Peyer's patch (tissue), 4 donors: ENCODE measurements at regions not wholly inside any gene's neighbourhood (a gene's known extent, or its start where the extent isn't known, plus 50 kb on each side); places are given as distances from the start of the nearest gene placed in this dataset.

ENCODE experiments used
- DNase-seq, 3 donors: peaks; one replicate each; pipeline ENCODE4 v3.0.0-alpha.2; 2017 to 2019
- H3K27ac ChIP-seq, 4 donors: fragments of 200-600 bp; sonication (generic); one replicate each; pipeline ENCODE4 v1.5.1; 2016 to 2019
- H3K27me3 ChIP-seq, 2 donors: fragments of 200-600 bp; sonication (generic); one replicate each; pipeline ENCODE4 v1.5.1; 2019
- H3K36me3 ChIP-seq, 3 donors: fragments of 200-600 bp; sonication (generic); one replicate each; pipeline ENCODE4 v1.5.1; 2016 to 2019
- H3K4me1 ChIP-seq, 4 donors: fragments of 200-600 bp; sonication (generic); one replicate each; pipeline ENCODE4 v1.5.1; 2016 to 2019
- H3K4me3 ChIP-seq, 4 donors: fragments of 200-600 bp; sonication (generic); 1 replicate in 3 of 4; 2 replicates in 1 of 4; pipeline ENCODE4 v1.5.1; 2016 to 2019; ENCODE audit warnings: mild to moderate bottlenecking in 1 of 4
- H3K9me3 ChIP-seq, 4 donors: fragments of 200-600 bp; sonication (generic); one replicate each; pipeline ENCODE4 v1.5.1; 2016 to 2019; ENCODE audit warnings: mild to moderate bottlenecking in 1 of 4
- POLR2A ChIP-seq, 2 donors: fragments of 450-650 bp; IDR thresholded peaks; one replicate each; pipeline ENCODE4 v1.5.1; 2017; ENCODE audit warnings: antibody characterized with exemption in 2 of 2, mild to moderate bottlenecking in 2 of 2, moderate library complexity in 2 of 2
- TF ChIP-seq, protein P1 (sequence below), 6 experiments: fragments of 450-650 bp in 4 of 6; fragments of 200-600 bp in 2 of 6; sonication (generic) in 1 of 6; IDR thresholded peaks; one replicate each; pipeline ENCODE4 v1.5.1; 2017 to 2019; ENCODE audit warnings: antibody characterized with exemption in 6 of 6, mild to moderate bottlenecking in 3 of 6, moderate library complexity in 1 of 6

GRCh38 chr2:2921011-2921720, 456.5 kb downstream of the EIPR1 start:
- Histone ChIP-seq H3K27ac (no peak overlapping the region), H3K27me3 (no peaks in the 10 kb centered on the region), H3K4me3 (no peak overlapping the region), H3K9me3 (no peaks in the 10 kb centered on the region), H3K4me1 (no peaks in the 10 kb centered on the region), H3K36me3 (no peaks in the 10 kb centered on the region)
- TF ChIP-seq, protein P1, sequence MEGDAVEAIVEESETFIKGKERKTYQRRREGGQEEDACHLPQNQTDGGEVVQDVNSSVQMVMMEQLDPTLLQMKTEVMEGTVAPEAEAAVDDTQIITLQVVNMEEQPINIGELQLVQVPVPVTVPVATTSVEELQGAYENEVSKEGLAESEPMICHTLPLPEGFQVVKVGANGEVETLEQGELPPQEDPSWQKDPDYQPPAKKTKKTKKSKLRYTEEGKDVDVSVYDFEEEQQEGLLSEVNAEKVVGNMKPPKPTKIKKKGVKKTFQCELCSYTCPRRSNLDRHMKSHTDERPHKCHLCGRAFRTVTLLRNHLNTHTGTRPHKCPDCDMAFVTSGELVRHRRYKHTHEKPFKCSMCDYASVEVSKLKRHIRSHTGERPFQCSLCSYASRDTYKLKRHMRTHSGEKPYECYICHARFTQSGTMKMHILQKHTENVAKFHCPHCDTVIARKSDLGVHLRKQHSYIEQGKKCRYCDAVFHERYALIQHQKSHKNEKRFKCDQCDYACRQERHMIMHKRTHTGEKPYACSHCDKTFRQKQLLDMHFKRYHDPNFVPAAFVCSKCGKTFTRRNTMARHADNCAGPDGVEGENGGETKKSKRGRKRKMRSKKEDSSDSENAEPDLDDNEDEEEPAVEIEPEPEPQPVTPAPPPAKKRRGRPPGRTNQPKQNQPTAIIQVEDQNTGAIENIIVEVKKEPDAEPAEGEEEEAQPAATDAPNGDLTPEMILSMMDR (IDR thresholded peaks at IDR 0.05), result no peak
- no peak for TF ChIP-seq POLR2A (IDR thresholded peaks at IDR 0.05)
- no peak for DNase-seq

GRCh38 chr2:2919574-2920365, 457.8 kb downstream of the EIPR1 start:
- TF ChIP-seq, protein P1 (IDR thresholded peaks at IDR 0.05), result no peak
- no peak for TF ChIP-seq POLR2A (IDR thresholded peaks at IDR 0.05)
- no peaks in the 10 kb centered on the region for H3K4me1 ChIP-seq
- H3K4me3 ChIP-seq, result no peak overlapping the region
- H3K9me3 ChIP-seq, result no peaks in the 10 kb centered on the region
- H3K27me3 ChIP-seq, result no peaks in the 10 kb centered on the region
- H3K36me3 ChIP-seq, result no peaks in the 10 kb centered on the region
- H3K27ac ChIP-seq, result no peak overlapping the region
- DNase-seq, result no peak

DNA sequence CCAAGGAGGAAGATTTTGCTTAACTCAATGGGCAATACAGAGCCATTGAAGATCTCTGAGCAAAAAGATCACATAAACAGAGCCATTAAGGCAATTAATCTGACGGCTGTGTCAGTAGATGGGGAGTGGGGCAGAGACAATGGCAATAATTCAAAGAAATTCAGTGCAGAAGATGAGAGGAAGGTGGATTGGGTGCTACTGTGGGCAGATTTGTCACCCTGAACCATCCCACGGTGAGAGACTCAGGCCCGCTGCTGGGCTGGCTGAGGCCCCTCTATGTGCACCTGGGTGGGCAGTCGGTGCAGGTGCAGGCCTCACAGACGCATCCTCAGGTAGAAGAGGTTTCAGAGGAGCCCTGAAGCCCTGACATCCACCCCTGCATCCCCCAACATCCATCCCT, 458.6 kb downstream of the EIPR1 start:
- H3K27me3 ChIP-seq, result no peaks in the 10 kb centered on the region
- no peaks in the 10 kb centered on the region for H3K4me1 ChIP-seq
- H3K4me3 ChIP-seq, result no peak overlapping the region
- TF ChIP-seq, protein P1 (IDR thresholded peaks at IDR 0.05), result no peak
- no peak for TF ChIP-seq POLR2A (IDR thresholded peaks at IDR 0.05)
- H3K27ac ChIP-seq, result no peak overlapping the region
- no peak for DNase-seq
- no peaks in the 10 kb centered on the region for H3K36me3 ChIP-seq
- H3K9me3 ChIP-seq, result no peaks in the 10 kb centered on the region

GRCh38 chr2:2916621-2917020, 461.0 kb downstream of the EIPR1 start:
- H3K27me3 ChIP-seq, result no peaks in the 10 kb centered on the region
- TF ChIP-seq, protein P1 (IDR thresholded peaks at IDR 0.05), result no peak
- no peak for TF ChIP-seq POLR2A (IDR thresholded peaks at IDR 0.05)

GRCh38 chr2:2914252-2914651, 463.4 kb downstream of the EIPR1 start:
- Histone ChIP-seq H3K36me3 (no peaks in the 10 kb centered on the region), H3K4me3 (no peak overlapping the region), H3K27ac (no peak overlapping the region), H3K9me3 (no peaks in the 10 kb centered on the region), H3K27me3 (no peaks in the 10 kb centered on the region), H3K4me1 (no peaks in the 10 kb centered on the region)
- TF ChIP-seq, protein P1 (IDR thresholded peaks at IDR 0.05), result no peak
- no peak for TF ChIP-seq POLR2A (IDR thresholded peaks at IDR 0.05)
- DNase-seq, result no peak

More at GRCh38 chr2:2916621-2917020, 461.0 kb downstream of the EIPR1 start:
- Histone ChIP-seq H3K36me3 (no peaks in the 10 kb centered on the region), H3K4me1 (no peaks in the 10 kb centered on the region), H3K4me3 (no peak overlapping the region), H3K9me3 (no peaks in the 10 kb centered on the region), H3K27ac (no peak overlapping the region)
- no peak for DNase-seq
